HG02840 (cell line): ENCODE measurements at regions not wholly inside any gene's neighbourhood (a gene's known extent, or its start where the extent isn't known, plus 50 kb on each side); places are given as distances from the start of the nearest gene placed in this dataset.

Source experiments
- ATAC-seq: cut with Tn5 transposase; IDR thresholded peaks from one replicate; pipeline ENCODE4 v1.9.1; 2021; ENCODE audit warnings: mild to moderate bottlenecking, moderate library complexity, moderate number of reproducible peaks; ENCODE audit not compliant: unreplicated experiment, low FRiP score

GRCh38 chr6:170026751-170027646 is 263.9 kb downstream of the DLL1 start:
- no peak for ATAC-seq

DNA sequence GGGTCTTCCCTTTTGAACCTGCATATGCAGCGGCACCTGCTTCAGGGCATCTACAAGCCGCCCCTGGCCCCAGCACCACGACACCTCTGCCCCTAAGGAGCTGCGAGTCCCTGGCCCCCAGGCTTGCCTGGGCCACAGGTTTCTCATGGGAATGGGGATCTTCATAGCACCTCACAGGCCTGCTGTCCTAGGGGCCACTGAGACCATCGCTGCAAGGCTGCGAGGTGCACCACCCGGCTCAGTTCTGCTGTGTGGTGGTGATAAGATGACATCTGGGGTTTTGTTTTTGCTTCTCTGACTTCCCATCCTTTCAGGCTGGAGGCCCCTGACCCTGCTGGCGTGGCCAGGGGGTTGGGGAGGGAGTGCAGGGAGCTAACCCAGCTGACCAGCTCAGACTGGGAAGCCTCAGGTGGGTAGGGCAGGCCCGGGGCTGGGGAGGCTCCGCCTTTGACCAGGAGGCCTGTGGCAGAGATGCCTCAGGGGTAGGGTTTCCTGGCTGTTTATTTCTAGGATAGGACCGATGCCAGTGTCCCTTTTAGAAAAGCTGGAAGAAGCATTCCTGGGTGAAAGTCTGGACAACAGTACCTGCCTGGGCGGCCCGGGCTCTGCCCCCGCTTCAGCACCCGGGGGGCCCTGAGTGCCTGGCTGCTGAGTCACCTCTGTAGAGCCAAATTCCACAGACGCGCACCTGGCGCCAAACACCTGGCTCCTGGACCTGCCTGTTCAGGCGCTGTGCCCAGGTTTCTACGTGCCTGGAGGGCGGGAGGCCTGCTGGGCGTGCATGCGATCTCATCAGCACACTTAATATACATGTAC is 264.7 kb downstream of the DLL1 start:
- ATAC-seq, result no peak

DNA sequence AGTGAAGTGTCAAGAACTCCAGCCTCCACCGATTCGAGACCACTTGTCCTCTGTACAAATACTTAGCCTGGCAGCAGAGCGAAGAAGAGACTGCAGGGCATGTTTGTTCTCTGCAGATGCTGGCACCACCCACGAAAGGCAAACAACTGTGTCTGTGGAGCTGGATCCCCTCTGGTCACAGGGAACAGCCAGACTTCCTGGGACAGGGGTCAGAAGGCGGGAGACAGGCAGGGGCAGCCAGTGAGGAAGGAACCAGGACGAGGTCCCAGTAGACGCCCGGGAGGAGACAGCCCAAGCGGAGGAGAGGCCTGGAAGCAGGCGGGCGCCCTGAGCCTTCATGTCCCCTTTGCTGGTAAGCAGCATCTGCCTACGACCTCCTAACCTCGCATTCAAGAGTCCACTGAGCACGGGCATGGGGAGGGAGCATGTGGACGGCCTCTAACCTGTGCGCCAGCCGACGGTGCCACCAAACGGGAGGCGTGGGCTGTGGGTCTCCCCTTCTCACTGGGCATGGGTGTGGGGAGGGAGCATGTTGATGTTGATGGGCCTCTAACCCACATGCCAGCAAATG is 265.5 kb downstream of the DLL1 start:
- ATAC-seq, result no peak

DNA sequence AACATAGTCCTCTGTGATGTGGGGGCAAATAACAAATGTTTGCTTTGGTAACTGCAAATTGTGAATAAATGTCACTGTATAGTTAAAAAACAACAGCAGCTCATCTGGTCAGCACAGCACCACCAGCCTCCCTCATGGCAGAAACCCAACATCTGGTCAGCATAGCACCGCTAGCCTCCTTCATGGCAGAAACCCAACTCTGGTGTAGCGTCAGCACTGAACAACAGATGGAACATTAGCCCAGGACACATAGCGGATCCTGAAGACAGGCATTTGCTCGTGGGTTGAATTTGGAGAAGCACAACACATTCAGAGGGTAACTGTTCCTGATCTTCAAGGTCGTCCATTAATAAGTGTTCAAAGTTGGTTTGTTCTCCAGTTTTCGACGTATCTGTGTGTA is 265.9 kb downstream of the DLL1 start:
- ATAC-seq, result no peak

- no peak for ATAC-seq
Measured at GRCh38 chr6:170023620-170024521, 267.0 kb downstream of the DLL1 start.

DNA sequence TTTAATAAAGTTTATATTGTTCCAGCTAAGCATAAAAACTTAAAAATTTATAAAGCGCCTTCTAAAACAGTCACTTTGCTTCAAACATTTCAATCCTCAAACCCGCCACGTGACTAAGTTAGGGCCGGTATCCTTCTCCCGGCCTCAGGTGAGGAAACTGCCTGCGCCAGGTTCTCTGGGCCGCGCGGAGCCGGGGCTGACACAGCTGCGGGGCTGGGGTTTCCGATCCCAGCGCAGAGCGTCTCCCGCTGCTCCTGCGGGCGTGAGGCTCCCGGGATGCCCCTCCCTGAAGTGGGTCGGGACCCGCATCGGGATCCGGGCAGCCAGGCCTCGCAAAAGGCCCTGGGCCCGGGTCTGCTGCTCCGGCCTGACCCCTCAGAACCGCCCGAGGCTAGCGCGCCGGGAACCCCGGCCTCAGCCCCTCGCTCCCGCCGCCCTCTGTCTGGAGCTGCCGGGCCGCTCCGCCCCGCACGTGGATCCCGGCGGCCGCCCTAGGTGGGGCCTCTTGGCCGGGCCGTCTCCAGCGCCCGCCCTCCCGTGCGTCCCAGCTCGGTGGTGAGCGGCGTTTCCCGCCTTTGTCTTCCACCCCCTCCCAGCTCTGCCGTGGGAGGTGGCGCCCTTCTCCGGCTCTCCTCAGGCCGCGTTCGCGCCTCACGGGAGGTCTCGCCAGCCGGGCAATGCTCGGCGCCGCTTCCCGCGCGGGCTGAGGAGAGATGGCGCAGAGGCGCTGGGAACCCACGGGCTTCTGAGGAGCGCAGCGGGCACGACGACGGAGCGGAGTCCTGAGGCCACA is 267.9 kb downstream of the DLL1 start:
- no peak for ATAC-seq

- no peak for ATAC-seq
Measured at GRCh38 chr6:170022291-170022722, 268.6 kb downstream of the DLL1 start.

GRCh38 chr6:170021579-170021978 is 269.3 kb downstream of the DLL1 start:
- ATAC-seq, result no peak

DNA sequence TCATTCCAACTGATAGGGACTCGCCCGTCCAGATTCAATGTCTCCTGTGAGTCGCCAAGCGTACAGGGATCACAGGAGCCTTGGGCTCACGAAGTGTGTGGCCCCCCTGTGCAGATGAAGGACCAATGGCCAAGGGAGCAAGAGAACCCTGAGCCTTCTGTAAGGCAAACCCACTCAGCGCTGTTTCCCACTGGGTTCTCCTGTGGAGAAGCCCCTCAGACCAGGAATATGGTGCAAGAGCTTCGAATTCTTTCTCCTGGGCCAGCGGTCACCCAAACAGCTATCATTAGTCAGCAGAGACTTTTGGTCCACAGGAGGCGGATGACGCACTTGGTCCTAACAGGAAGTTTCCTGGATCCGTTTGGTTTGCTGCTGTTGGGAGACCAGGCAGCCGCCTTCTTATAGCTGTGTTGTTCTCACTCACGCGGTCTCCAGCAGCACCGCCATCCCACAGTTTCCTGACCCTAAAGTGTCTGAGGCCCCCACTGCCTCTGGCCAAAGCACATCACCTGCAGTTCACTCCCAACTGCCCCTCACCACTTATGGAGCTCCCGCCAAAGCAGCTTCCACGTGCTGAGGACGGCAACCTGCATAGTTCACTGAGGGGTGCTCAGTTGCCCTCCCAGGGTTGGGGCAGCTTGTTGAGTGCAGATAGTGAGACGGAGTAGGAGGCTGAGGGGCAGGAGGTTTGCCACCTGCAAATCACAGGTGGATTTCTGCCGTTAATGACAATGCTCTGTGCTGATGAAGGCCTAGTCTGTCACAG is 268.6 kb downstream of the ERMARD start:
- no peak for ATAC-seq

DNA sequence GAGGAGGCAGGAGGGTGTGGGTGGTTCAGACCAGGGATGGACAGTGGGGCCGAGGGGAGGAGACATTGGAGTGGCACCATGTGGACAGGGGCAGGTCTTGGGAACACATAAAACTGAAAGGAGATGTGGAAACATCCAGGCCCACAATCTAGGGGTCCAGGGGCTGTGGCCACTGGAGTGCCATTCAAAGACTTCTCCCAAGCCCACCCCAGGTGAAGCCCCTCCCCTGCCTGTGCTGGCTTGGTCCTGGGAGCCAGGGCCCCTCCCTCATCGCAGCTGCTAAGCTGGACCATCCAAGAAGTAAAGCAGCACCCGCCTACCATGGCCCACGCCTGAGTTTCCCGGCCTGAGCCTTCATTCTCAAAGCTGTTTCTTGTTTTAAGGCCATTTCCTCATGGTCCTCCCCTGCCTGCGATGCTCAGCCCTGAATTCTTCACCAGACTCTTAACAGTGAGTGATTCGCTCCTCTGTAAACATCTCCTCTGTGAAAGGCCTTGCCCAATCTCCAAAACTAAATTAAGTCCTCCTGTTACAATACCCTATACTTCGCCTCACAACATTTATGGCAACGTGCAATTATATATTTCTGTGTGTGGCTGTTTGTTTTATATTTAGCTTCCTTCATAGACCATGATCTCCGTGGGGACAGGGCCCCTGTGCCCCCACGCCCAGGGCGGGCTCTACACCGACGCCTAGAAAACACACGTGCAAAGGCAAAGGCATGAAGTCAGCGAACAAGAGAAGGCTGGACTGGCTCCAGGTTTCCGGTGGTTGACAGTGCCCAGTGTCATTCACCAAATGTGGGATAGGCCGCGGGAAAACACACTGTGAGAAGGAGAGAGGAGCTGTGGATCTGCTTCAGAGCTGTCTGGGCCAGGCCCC is 267.8 kb downstream of the ERMARD start:
- ATAC-seq, result no peak

DNA sequence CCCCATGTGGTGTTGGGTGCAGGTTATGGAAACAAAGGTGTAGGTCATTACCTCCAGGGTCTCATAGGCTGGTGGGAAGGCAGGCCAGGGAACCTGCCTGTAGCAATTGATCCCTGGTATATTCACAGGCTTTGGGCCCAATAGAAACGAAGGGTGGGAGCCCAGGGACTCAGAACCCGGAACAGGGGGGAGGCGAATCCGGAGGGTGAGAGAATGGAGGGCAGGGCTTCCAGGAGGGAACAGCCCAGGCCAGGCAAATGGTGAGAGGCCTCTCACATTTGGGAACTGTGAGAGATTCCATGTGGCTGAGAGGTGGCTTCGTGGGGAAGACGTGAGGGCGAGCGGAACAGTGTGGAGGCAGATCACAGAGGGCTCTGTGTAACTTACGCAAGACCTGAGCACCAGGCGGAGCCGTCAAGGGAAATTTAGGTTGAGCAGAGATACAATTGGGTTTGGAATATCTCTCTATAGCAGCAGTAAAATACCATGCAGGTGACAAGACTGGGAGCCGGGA is 267.1 kb downstream of the ERMARD start:
- ATAC-seq, result no peak

- no peak for ATAC-seq
Measured at GRCh38 chr6:170017603-170018320, 266.3 kb downstream of the ERMARD start.

- ATAC-seq, result no peak
Measured at GRCh38 chr6:170013815-170014214, 262.4 kb downstream of the ERMARD start.

DNA sequence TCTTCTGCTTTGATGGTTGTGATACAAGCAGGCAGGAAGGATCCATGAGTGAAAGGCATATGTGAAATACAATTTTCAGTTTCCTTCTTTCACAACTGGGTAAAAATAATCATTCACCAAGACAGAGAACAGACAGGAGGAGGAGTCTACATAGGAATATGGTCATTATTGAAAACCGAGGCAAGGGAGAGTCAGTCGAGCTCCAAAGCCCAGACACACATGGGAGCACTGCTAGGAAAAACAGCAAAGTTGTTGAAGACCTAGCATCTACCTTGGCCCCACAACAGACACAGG is 260.6 kb downstream of the ERMARD start:
- no peak for ATAC-seq

DNA sequence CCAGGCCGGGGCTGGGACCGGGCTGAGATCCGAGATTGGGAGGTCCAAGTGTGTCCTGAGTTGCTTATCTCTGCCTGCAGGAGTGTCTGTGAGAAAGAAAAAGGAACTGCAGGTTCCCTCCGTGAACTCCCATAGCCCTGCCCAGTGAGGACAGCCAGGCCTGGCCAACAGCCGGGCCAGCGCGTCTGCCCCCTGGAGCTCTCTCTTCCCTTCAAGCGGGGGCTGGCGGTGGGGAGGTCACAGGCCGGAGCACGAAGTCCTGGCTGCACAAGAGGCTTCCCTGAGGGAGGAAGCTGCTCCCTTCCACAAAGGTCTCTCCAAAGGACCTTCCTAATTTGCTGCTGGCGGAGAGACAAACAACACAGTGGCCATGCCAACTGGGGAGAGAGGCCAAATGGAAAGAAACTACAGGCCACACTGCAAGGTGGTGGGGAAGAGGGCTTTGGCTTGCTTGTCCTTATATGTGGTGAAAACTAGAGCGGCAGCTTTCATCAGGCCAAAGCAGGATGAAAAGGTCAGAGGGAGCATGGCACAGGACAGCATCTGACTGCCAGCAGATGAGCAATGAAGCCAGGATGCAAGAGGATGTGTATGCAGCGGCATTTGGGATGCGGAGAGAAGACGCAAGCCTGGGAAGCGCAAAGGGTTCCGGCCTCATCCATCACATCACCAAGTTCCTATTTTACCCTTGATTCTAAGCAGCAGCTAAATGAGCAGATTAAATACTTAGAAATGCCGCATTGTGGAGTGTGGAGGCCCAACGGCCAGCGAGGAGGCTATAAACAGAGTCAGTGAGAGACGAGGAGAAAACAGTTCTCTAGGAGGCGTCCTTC is 260.0 kb downstream of the ERMARD start:
- ATAC-seq, result no peak

GRCh38 chr6:170010665-170011203 is 259.3 kb downstream of the ERMARD start:
- ATAC-seq, result no peak
